Endodermal cell (in vitro differentiated cells): ENCODE measurements at regions not wholly inside any gene's neighbourhood (a gene's known extent, or its start where the extent isn't known, plus 50 kb on each side); places are given as distances from the start of the nearest gene placed in this dataset.

Experiments
- DNase-seq: peaks from one replicate; pipeline ENCODE4 v3.0.0-alpha.2; 2017
- H3K27ac ChIP-seq: 2 replicates; pipeline ENCODE4 v1.5.1; 2013; ENCODE audit warnings: mild to moderate bottlenecking, low read depth, low read length, moderate library complexity
- H3K27me3 ChIP-seq: 2 replicates; pipeline ENCODE4 v1.6.1; 2013; ENCODE audit warnings: mild to moderate bottlenecking, low read length, moderate library complexity; ENCODE audit not compliant: insufficient read depth, control insufficient read depth, poor library complexity, severe bottlenecking
- H3K36me3 ChIP-seq: 2 replicates; pipeline ENCODE4 v1.7.0; 2013; ENCODE audit warnings: mild to moderate bottlenecking, low read length, moderate library complexity; ENCODE audit not compliant: control insufficient read depth, insufficient read depth
- H3K4me1 ChIP-seq: one replicate; pipeline ENCODE4 v1.7.0; 2013; ENCODE audit warnings: low read length; ENCODE audit not compliant: control insufficient read depth, insufficient read depth
- H3K4me3 ChIP-seq: 2 replicates; pipeline ENCODE4 v1.5.1; 2013; ENCODE audit warnings: mild to moderate bottlenecking, low read length, moderate library complexity
- H3K9ac ChIP-seq: 2 replicates; pipeline ENCODE4 v1.6.1; 2013; ENCODE audit warnings: mild to moderate bottlenecking, low read length, moderate library complexity; ENCODE audit not compliant: poor library complexity, severe bottlenecking; ENCODE audit errors: extremely low read depth
- H3K9me3 ChIP-seq: 2 replicates; pipeline ENCODE4 v1.6.1; 2013; ENCODE audit warnings: mild to moderate bottlenecking, low read length, moderate library complexity; ENCODE audit not compliant: control insufficient read depth
- H3K27ac Mint-ChIP-seq: 2 replicates; pipeline ENCODE4 v1.8.0; 2020; ENCODE audit warnings: mixed read lengths
- H3K27me3 Mint-ChIP-seq: 2 replicates; pipeline ENCODE4 v1.8.0; 2021; ENCODE audit warnings: mild to moderate bottlenecking, mixed read lengths; ENCODE audit not compliant: insufficient read depth
- H3K36me3 Mint-ChIP-seq: 2 replicates; pipeline ENCODE4 v1.8.0; 2020; ENCODE audit warnings: low read depth, mixed read lengths
- H3K4me1 Mint-ChIP-seq: 2 replicates; pipeline ENCODE4 v1.8.0; 2020; ENCODE audit warnings: mixed read lengths
- H3K4me3 Mint-ChIP-seq: 2 replicates; pipeline ENCODE4 v1.8.0; 2020; ENCODE audit warnings: mild to moderate bottlenecking, moderate library complexity, mixed read lengths
- H3K9me3 Mint-ChIP-seq: 2 replicates; pipeline ENCODE4 v1.8.0; 2020; ENCODE audit warnings: mild to moderate bottlenecking, mixed read lengths
- CTCF ChIP-seq: fragments of 200-600 bp; sonication (generic); conservative IDR thresholded peaks from 2 replicates; pipeline ENCODE4 v1.5.0; 2021; ENCODE audit warnings: antibody characterized with exemption, mild to moderate bottlenecking
- WGBS, 2 experiments: methylation state at CpG; one replicate each; pipeline versions ENCODE4 v1.1.5 to v1.1.7; 2013; ENCODE audit warnings: missing lambda C conversion rate in 2 of 2, mixed read lengths in 1 of 2; ENCODE audit not compliant: insufficient coverage in 1 of 2, insufficient read length in 1 of 2; 5-methylcytosine and 5-hydroxymethylcytosine counted together

- H3K9me3 Mint-ChIP-seq: no peaks in the 10 kb centered on the region
- H3K4me3 Mint-ChIP-seq: no peak overlapping the region
- TF ChIP-seq CTCF: no peak
- peaks cover 6% of the 10 kb centered on the region for H3K4me1 Mint-ChIP-seq
- Histone ChIP-seq H3K4me1 (no peaks in the 10 kb centered on the region), H3K27ac (no peak overlapping the region), H3K9ac (no peak overlapping the region), H3K27me3 (no peaks in the 10 kb centered on the region), H3K4me3 (no peak overlapping the region), H3K9me3 (no peaks in the 10 kb centered on the region), H3K36me3 (no peaks in the 10 kb centered on the region)
- H3K27ac Mint-ChIP-seq: no peak overlapping the region
- H3K36me3 Mint-ChIP-seq: no peaks in the 10 kb centered on the region
- H3K27me3 Mint-ChIP-seq: no peaks in the 10 kb centered on the region
- DNase-seq: no peak
- WGBS, 2 experiments: 92 to 93% methylated on average over 2 of the region's 2 CpGs
Measured at GRCh38 chr7:20839196-20839735, 52.6 kb upstream of the SP8 start.

GRCh38 chr7:20839987-20840386 is 53.3 kb upstream of the SP8 start:
- H3K4me1 Mint-ChIP-seq: peaks cover 5% of the 10 kb centered on the region
- TF ChIP-seq CTCF: no peak
- no peaks in the 10 kb centered on the region for H3K36me3 ChIP-seq
- H3K9me3 ChIP-seq: no peaks in the 10 kb centered on the region
- WGBS, 2 experiments: 90% methylated on average over 1 of the region's 2 CpGs; no CpG with 5 or more reads in 1 of the 2 experiments
- no peak overlapping the region for H3K4me3 Mint-ChIP-seq
- no peak overlapping the region for H3K27ac Mint-ChIP-seq
- H3K9ac ChIP-seq: no peak overlapping the region
- H3K27me3 ChIP-seq: no peaks in the 10 kb centered on the region
- no peaks in the 10 kb centered on the region for H3K9me3 Mint-ChIP-seq
- H3K27me3 Mint-ChIP-seq: no peaks in the 10 kb centered on the region
- no peaks in the 10 kb centered on the region for H3K4me1 ChIP-seq
- DNase-seq: no peak
- no peak overlapping the region for H3K27ac ChIP-seq
- H3K4me3 ChIP-seq: no peak overlapping the region
- no peaks in the 10 kb centered on the region for H3K36me3 Mint-ChIP-seq

GRCh38 chr7:20846791-20847190 is 60.1 kb upstream of the SP8 start:
- Mint-ChIP-seq H3K27ac (no peak overlapping the region), H3K4me3 (no peak overlapping the region), H3K4me1 (peaks cover 5% of the 10 kb centered on the region), H3K36me3 (no peaks in the 10 kb centered on the region), H3K9me3 (peaks cover 2% of the 10 kb centered on the region), H3K27me3 (no peaks in the 10 kb centered on the region)
- H3K36me3 ChIP-seq: no peaks in the 10 kb centered on the region
- H3K27me3 ChIP-seq: no peaks in the 10 kb centered on the region
- no peak overlapping the region for H3K4me3 ChIP-seq
- DNase-seq: no peak
- H3K9ac ChIP-seq: no peak overlapping the region
- no peaks in the 10 kb centered on the region for H3K9me3 ChIP-seq
- no peaks in the 10 kb centered on the region for H3K4me1 ChIP-seq
- no peak overlapping the region for H3K27ac ChIP-seq
- 88 to 91% methylated on average over 3 to 6 of the region's 6 CpGs for WGBS, 2 experiments
- no peak for TF ChIP-seq CTCF
